Hepatocyte (in vitro differentiated cells): ENCODE measurements at regions not wholly inside any gene's neighbourhood (a gene's known extent, or its start where the extent isn't known, plus 50 kb on each side); places are given as distances from the start of the nearest gene placed in this dataset.

Experiments
- EZH2 ChIP-seq: fragments of 200-600 bp; sonication (generic); IDR thresholded peaks from 2 replicates; pipeline ENCODE4 v1.6.1; 2016; ENCODE audit warnings: antibody characterized with exemption, mild to moderate bottlenecking, borderline replicate concordance
- EZH2phosphoT487 ChIP-seq: fragments of 200-600 bp; sonication (generic); IDR thresholded peaks from one replicate; pipeline ENCODE4 v1.6.1; 2018; ENCODE audit warnings: antibody characterized with exemption, mild to moderate bottlenecking, low read depth, moderate library complexity; ENCODE audit not compliant: unreplicated experiment, severe bottlenecking
- TF ChIP-seq, protein P1 (sequence below): fragments of 200-600 bp; sonication (generic); IDR thresholded peaks from 2 replicates; pipeline ENCODE4 v1.5.1; 2016; ENCODE audit warnings: antibody characterized with exemption, mild to moderate bottlenecking; ENCODE audit not compliant: poor library complexity

DNA sequence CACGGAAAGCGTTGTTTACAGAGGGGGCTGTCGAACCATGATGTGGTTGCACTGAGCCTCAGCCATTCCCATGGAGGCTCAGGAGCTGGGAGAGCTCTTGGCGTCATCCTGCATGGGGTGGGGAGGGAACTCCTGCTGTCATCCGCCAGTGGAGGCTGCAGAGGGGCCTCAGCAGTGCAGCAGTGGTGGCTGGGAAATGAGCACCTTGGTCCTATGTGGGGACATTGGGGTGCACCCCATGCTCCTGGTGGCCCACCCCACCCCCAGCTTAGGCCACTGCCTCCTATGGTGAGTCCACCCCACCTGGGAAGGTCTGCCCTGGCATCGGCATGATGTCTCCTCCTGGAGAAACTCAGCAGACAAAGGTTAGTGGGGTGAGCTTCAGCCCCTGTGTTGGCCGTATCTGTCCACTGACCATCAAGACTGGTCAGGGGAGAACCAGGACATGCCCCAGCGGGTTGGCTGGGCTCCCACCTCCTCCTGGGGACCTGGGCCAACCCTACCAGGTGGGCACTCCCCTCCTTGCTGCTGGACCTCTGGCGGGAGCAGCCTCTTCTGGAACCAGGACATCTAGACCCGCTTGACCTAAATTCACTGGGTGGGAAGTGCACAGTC lies 67.8 kb upstream of the HDAC4 start:
- TF ChIP-seq, protein P1, sequence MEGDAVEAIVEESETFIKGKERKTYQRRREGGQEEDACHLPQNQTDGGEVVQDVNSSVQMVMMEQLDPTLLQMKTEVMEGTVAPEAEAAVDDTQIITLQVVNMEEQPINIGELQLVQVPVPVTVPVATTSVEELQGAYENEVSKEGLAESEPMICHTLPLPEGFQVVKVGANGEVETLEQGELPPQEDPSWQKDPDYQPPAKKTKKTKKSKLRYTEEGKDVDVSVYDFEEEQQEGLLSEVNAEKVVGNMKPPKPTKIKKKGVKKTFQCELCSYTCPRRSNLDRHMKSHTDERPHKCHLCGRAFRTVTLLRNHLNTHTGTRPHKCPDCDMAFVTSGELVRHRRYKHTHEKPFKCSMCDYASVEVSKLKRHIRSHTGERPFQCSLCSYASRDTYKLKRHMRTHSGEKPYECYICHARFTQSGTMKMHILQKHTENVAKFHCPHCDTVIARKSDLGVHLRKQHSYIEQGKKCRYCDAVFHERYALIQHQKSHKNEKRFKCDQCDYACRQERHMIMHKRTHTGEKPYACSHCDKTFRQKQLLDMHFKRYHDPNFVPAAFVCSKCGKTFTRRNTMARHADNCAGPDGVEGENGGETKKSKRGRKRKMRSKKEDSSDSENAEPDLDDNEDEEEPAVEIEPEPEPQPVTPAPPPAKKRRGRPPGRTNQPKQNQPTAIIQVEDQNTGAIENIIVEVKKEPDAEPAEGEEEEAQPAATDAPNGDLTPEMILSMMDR, result no peak
- TF ChIP-seq EZH2 (no peak), EZH2phosphoT487 (no peak)
